GM19099 (cell line): ENCODE measurements at regions not wholly inside any gene's neighbourhood (a gene's known extent, or its start where the extent isn't known, plus 50 kb on each side); places are given as distances from the start of the nearest gene placed in this dataset.

Experiments used
- POLR2A ChIP-seq: IDR thresholded peaks from 3 replicates; pipeline ENCODE4 v1.6.1; 2011; ENCODE audit warnings: low read depth; ENCODE audit not compliant: insufficient read length; ENCODE audit errors: extremely low read depth

GRCh38 chr1:209062081-209062620 lies 521.4 kb upstream of the CAMK1G start:
- TF ChIP-seq POLR2A = no peak

GRCh38 chr1:209062863-209063262 lies 520.7 kb upstream of the CAMK1G start:
- TF ChIP-seq POLR2A = no peak

GRCh38 chr1:209063767-209064659 lies 519.5 kb upstream of the CAMK1G start:
- TF ChIP-seq POLR2A = no peak

DNA sequence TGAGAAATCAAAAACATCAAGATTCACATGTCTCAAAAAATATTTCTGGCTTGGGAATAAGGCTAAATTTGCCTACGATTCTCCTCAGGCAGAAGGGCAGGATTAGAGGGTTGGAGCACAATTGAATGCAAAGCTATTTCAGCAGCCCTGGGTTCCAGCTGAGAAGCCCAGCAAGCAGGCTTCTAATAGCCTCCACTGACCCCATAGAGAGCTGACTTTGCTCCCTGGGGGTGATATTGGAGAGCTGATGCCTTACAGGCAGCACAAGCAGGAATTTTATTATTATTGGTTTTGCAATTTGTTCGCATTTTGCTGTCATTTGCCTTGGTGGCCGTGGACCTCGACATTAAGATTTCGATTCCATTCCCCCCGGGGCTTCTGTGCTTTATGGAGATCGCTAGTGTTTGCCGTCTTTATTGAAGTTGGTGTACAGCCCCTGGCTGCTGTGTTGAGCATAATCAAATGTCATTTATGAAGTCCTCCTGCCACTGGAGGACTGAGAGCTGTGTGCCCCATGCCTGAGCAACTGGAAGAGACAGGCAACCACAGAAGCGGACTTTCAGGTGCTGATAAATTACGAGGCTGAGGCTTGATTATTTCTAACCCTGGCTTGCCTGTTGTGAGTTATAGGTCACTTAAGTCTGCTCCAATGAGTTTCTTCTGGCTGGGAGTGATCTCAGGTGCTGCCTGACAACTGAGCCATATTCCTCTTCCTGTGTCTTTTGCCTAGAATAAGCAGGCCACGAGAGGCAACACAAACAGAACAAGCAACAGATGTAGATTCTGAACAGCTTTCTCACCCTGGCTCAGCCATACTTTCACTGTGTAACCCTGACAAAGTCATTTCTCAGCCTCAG lies 518.4 kb upstream of the CAMK1G start:
- no peak for TF ChIP-seq POLR2A

DNA sequence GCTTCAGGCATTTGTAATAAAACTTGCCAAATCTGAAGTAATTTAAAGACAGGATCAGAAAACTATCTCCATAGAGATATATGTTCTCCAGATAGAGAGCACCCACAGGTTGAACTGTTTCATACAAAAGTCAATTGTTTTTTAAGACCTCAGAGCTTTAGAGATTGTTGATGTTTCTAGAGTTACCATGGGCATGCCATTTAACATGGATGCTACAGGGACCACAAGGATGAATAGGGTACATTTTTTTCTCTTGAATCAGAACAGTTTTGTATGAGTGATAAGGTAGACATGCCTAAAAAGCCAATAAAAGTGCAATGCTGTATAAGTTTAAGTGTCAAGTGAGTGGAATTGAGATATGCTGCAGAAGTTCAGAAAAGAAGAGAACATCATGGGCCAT lies 511.0 kb upstream of the CAMK1G start:
- TF ChIP-seq POLR2A = no peak

GRCh38 chr1:209073879-209074278 lies 509.6 kb upstream of the CAMK1G start:
- no peak for TF ChIP-seq POLR2A

DNA sequence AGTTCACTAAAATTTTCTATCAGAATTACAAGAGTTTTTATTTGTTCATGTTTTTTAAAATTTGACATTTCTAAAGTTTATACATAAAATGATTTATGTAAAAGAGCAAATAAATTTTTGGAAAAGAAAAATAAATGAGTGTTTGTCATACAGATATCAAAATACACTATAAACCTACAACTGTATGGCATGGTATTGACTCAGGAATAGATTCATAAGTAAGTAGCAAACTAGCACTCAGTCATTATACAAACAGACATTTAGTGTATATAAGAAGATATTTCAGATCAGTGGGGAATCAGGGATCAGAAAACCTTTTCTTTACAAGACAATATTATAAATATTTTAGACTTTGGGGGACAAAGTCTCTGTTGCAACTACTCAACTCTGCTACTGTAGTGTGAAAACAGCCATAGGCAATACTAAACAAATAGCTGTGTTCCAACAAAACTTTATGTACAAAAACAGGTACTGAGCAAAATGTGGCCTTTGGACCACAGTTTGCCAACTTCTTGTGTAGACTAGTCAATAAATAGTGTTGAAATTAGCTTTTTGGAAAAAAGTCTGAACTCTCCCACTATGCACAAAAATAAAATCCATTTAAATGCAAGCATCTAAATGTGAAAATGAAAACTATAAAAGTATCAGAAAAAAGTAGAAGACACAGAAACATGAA lies 508.8 kb upstream of the CAMK1G start:
- no peak for TF ChIP-seq POLR2A

GRCh38 chr1:209076688-209077087 lies 506.8 kb upstream of the CAMK1G start:
- TF ChIP-seq POLR2A = no peak

GRCh38 chr1:209080170-209080781 lies 503.2 kb upstream of the CAMK1G start:
- TF ChIP-seq POLR2A = no peak

DNA sequence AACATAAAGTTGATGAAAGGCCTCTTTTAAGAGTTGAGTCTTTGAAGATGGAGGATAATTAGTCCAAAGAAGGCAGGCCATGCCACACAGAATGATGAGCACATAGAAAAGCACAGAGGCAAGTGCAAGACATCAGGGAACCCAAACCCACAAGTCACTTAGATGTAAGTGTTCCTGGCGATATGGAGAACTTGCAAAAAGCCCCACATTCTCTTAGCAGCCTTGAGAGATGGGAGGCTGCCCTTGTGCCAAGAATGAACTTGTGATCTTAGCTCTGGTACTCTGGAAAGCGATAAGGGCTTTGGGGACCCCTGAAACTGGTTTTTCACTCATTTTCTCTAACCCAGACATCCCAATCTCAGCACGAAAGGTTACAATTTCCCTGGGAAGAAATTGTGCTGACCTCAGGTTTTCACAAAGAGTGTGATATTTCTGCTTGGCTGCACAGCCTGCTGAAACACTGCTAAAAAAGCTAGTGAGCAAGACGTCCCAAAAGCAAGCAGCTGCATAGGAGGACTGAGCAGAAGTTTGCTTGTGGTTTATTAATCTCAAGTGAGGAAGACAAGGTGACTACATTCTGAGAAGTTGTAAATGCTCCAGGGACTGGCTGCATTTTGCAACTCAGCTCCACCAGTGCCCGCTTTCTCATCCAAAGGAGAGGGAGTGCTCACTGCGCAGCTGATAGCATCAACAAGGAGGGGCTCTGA lies 496.9 kb upstream of the CAMK1G start:
- no peak for TF ChIP-seq POLR2A

DNA sequence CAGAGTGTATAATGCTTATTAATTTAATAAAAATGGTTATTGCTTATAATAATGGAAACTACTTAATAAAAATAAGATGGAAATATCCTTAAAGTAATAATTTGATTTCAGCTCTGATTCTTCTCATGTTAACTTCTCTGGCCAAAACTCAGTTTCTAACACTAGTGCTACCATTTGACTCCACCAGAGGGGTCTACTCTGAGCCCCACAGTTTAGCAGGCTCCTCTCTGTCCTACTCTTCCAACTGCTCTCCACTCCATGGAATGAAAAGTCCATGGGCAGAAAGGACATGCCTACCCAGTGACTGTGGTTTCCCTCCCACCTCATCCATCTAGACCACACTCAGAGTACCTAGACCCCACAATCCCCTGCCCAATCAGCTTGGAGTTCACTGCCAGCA lies 489.1 kb upstream of the CAMK1G start:
- no peak for TF ChIP-seq POLR2A

DNA sequence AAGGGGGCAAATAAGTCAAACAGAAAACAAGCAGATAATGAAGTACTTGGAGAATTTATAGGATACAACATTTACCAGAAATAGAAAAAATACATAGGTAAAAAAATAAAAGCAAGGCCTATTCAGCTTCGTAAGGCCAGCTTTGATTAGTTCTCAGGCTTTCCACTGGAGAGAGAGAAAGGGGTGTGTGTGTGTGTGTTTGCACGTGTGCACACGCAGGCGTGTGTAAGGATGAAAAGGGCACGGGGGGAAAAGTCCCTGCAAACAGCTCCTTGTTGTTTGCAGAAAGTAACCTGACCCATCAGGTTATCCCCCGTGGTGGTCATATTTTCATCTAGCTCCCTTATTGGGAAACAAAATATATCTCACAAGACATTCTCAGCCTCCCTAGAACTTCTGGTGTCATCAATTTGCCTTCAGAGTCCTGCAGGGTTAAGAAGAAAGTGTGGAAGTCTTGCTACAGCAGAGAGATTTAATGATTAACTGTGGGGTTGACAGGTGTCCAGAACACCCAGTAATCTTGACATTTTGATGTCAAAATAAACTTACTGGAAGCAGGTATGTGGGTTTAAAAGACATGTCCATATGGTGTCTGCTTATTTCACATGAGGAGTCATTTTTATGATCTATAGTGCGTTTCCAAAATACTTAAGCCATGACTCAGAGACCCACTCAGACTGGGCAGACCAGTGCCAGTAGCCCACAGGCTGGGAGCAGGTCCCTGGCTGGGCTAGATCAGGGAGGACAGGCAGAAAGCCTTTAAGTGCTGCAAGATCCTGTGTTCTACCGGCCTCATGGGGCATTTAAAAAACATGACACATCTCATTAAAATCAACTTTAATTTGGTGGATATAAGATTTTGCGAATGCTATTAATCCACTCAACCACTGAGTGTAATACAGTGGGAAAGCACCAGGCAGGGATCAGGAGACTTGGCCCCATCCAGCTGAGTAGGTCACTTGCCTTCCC lies 487.6 kb upstream of the CAMK1G start:
- TF ChIP-seq POLR2A = no peak

- no peak for TF ChIP-seq POLR2A
Measured at GRCh38 chr1:209100460-209100859, 483.1 kb upstream of the CAMK1G start.

- no peak for TF ChIP-seq POLR2A
Measured at GRCh38 chr1:209101106-209101505, 482.4 kb upstream of the CAMK1G start.

DNA sequence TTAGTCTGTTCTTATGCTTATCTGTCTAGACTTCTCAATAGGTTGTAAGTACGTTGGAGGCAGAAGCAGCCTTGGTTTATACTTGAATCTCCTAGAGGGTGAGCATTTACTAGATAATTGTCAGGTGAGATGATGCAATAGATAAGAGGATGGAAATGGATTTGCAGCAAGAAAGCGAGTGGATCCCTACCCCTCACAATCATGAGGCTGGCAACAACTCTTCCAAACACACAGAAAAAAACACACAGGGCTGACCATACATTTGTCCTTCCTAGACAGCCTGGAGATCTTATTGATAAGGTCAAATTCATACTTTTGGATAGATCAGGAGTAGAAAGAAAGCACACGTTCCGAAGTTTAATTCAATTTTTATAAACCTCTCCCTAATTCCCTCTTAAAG lies 481.4 kb upstream of the CAMK1G start:
- TF ChIP-seq POLR2A = no peak
